ENCODE measurements at regions not wholly inside any gene's neighbourhood (a gene's known extent, or its start where the extent isn't known, plus 50 kb on each side); places are given as distances from the start of the nearest gene placed in this dataset.

GRCh38 chr11:119952441-119952840 lies 185.5 kb downstream of the TRIM29 start:
- H3K36me3 ChIP-seq (ENCODE audit: insufficient read depth, low read length): no peaks in the 10 kb centered on the region
- no peaks in the 10 kb centered on the region for H3K4me1 ChIP-seq (ENCODE audit: insufficient read depth, low read length)
- H2AFZ ChIP-seq (ENCODE audit: low read depth, low read length): no peak overlapping the region
- H3K9me3 ChIP-seq (ENCODE audit: low read length): no peaks in the 10 kb centered on the region
- H3K27me3 ChIP-seq (ENCODE audit: insufficient read depth, low read length): peaks cover 2% of the 10 kb centered on the region
- no peak overlapping the region for H3K4me3 ChIP-seq (ENCODE audit: low read length)

GRCh38 chr11:119943298-119943655 lies 194.6 kb downstream of the TRIM29 start:
- H3K9me3 ChIP-seq (ENCODE audit: low read length): no peaks in the 10 kb centered on the region
- no peaks in the 10 kb centered on the region for H3K4me1 ChIP-seq (ENCODE audit: insufficient read depth, low read length)
- no peak overlapping the region for H3K4me3 ChIP-seq (ENCODE audit: low read length)
- H3K36me3 ChIP-seq (ENCODE audit: insufficient read depth, low read length): no peaks in the 10 kb centered on the region
- H2AFZ ChIP-seq (ENCODE audit: low read depth, low read length): no peak overlapping the region
- H3K27me3 ChIP-seq (ENCODE audit: insufficient read depth, low read length): no peaks in the 10 kb centered on the region

GRCh38 chr11:119942583-119943297 lies 195.2 kb downstream of the TRIM29 start:
- Histone ChIP-seq H3K4me1 (ENCODE audit: insufficient read depth, low read length) (no peaks in the 10 kb centered on the region), H3K9me3 (ENCODE audit: low read length) (no peaks in the 10 kb centered on the region), H3K36me3 (ENCODE audit: insufficient read depth, low read length) (no peaks in the 10 kb centered on the region), H2AFZ (ENCODE audit: low read depth, low read length) (no peak overlapping the region), H3K27me3 (ENCODE audit: insufficient read depth, low read length) (no peaks in the 10 kb centered on the region), H3K4me3 (ENCODE audit: low read length) (no peak overlapping the region)

- no peaks in the 10 kb centered on the region for H3K4me1 ChIP-seq (ENCODE audit: insufficient read depth, low read length)
- no peaks in the 10 kb centered on the region for H3K36me3 ChIP-seq (ENCODE audit: insufficient read depth, low read length)
- H3K9me3 ChIP-seq (ENCODE audit: low read length): no peaks in the 10 kb centered on the region
- H2AFZ ChIP-seq (ENCODE audit: low read depth, low read length): no peak overlapping the region
- H3K27me3 ChIP-seq (ENCODE audit: insufficient read depth, low read length): no peaks in the 10 kb centered on the region
- H3K4me3 ChIP-seq (ENCODE audit: low read length): no peak overlapping the region
These were observed 196.1 kb downstream of the TRIM29 start for GRCh38 chr11:119941636-119942411.

- Histone ChIP-seq H3K27me3 (ENCODE audit: insufficient read depth, low read length) (no peaks in the 10 kb centered on the region), H3K4me3 (ENCODE audit: low read length) (no peak overlapping the region), H3K9me3 (ENCODE audit: low read length) (no peaks in the 10 kb centered on the region), H3K4me1 (ENCODE audit: insufficient read depth, low read length) (no peaks in the 10 kb centered on the region), H3K36me3 (ENCODE audit: insufficient read depth, low read length) (no peaks in the 10 kb centered on the region), H2AFZ (ENCODE audit: low read depth, low read length) (no peak overlapping the region)
These were observed 196.7 kb downstream of the TRIM29 start for GRCh38 chr11:119941171-119941570.

GRCh38 chr11:119940401-119940976 lies 197.4 kb downstream of the TRIM29 start:
- H3K4me3 ChIP-seq (ENCODE audit: low read length): no peak overlapping the region

GRCh38 chr11:119937412-119937811 lies 200.5 kb downstream of the TRIM29 start:
- Histone ChIP-seq H3K9me3 (ENCODE audit: low read length) (no peaks in the 10 kb centered on the region), H3K4me3 (ENCODE audit: low read length) (no peak overlapping the region), H2AFZ (ENCODE audit: low read depth, low read length) (no peak overlapping the region), H3K27me3 (ENCODE audit: insufficient read depth, low read length) (no peaks in the 10 kb centered on the region), H3K36me3 (ENCODE audit: insufficient read depth, low read length) (no peaks in the 10 kb centered on the region), H3K4me1 (ENCODE audit: insufficient read depth, low read length) (no peaks in the 10 kb centered on the region)

More at GRCh38 chr11:119940401-119940976, 197.4 kb downstream of the TRIM29 start:
- H3K36me3 ChIP-seq (ENCODE audit: insufficient read depth, low read length): no peaks in the 10 kb centered on the region
- H3K9me3 ChIP-seq (ENCODE audit: low read length): no peaks in the 10 kb centered on the region
- H3K4me1 ChIP-seq (ENCODE audit: insufficient read depth, low read length): no peaks in the 10 kb centered on the region
- H3K27me3 ChIP-seq (ENCODE audit: insufficient read depth, low read length): no peaks in the 10 kb centered on the region
- H2AFZ ChIP-seq (ENCODE audit: low read depth, low read length): no peak overlapping the region

GRCh38 chr11:119936426-119936825 lies 201.5 kb downstream of the TRIM29 start:
- H3K9me3 ChIP-seq (ENCODE audit: low read length): no peaks in the 10 kb centered on the region
- no peaks in the 10 kb centered on the region for H3K4me1 ChIP-seq (ENCODE audit: insufficient read depth, low read length)
- no peaks in the 10 kb centered on the region for H3K27me3 ChIP-seq (ENCODE audit: insufficient read depth, low read length)
- no peak overlapping the region for H3K4me3 ChIP-seq (ENCODE audit: low read length)
- no peaks in the 10 kb centered on the region for H3K36me3 ChIP-seq (ENCODE audit: insufficient read depth, low read length)
- no peak overlapping the region for H2AFZ ChIP-seq (ENCODE audit: low read depth, low read length)

GRCh38 chr11:119935349-119935925 lies 202.5 kb downstream of the TRIM29 start:
- Histone ChIP-seq H3K36me3 (ENCODE audit: insufficient read depth, low read length) (no peaks in the 10 kb centered on the region), H3K27me3 (ENCODE audit: insufficient read depth, low read length) (no peaks in the 10 kb centered on the region), H3K4me1 (ENCODE audit: insufficient read depth, low read length) (no peaks in the 10 kb centered on the region), H3K4me3 (ENCODE audit: low read length) (no peak overlapping the region), H3K9me3 (ENCODE audit: low read length) (no peaks in the 10 kb centered on the region), H2AFZ (ENCODE audit: low read depth, low read length) (no peak overlapping the region)

GRCh38 chr11:119934866-119935265 lies 203.0 kb downstream of the TRIM29 start:
- H3K9me3 ChIP-seq (ENCODE audit: low read length): no peaks in the 10 kb centered on the region
- H2AFZ ChIP-seq (ENCODE audit: low read depth, low read length): no peak overlapping the region
- no peaks in the 10 kb centered on the region for H3K27me3 ChIP-seq (ENCODE audit: insufficient read depth, low read length)

GRCh38 chr11:119934267-119934666 lies 203.6 kb downstream of the TRIM29 start:
- no peaks in the 10 kb centered on the region for H3K4me1 ChIP-seq (ENCODE audit: insufficient read depth, low read length)
- no peak overlapping the region for H2AFZ ChIP-seq (ENCODE audit: low read depth, low read length)
- H3K36me3 ChIP-seq (ENCODE audit: insufficient read depth, low read length): no peaks in the 10 kb centered on the region
- no peak overlapping the region for H3K4me3 ChIP-seq (ENCODE audit: low read length)
- no peaks in the 10 kb centered on the region for H3K9me3 ChIP-seq (ENCODE audit: low read length)
- H3K27me3 ChIP-seq (ENCODE audit: insufficient read depth, low read length): no peaks in the 10 kb centered on the region

More at GRCh38 chr11:119934866-119935265, 203.0 kb downstream of the TRIM29 start:
- Histone ChIP-seq H3K36me3 (ENCODE audit: insufficient read depth, low read length) (no peaks in the 10 kb centered on the region), H3K4me1 (ENCODE audit: insufficient read depth, low read length) (no peaks in the 10 kb centered on the region), H3K4me3 (ENCODE audit: low read length) (no peak overlapping the region)

GRCh38 chr11:119933584-119933983 lies 204.3 kb downstream of the TRIM29 start:
- H3K9me3 ChIP-seq (ENCODE audit: low read length): no peaks in the 10 kb centered on the region
- H3K4me1 ChIP-seq (ENCODE audit: insufficient read depth, low read length): no peaks in the 10 kb centered on the region
- no peak overlapping the region for H2AFZ ChIP-seq (ENCODE audit: low read depth, low read length)
- no peaks in the 10 kb centered on the region for H3K27me3 ChIP-seq (ENCODE audit: insufficient read depth, low read length)
- no peaks in the 10 kb centered on the region for H3K36me3 ChIP-seq (ENCODE audit: insufficient read depth, low read length)
- no peak overlapping the region for H3K4me3 ChIP-seq (ENCODE audit: low read length)
